Erythroblast (primary cell): ENCODE measurements at regions not wholly inside any gene's neighbourhood (a gene's known extent, or its start where the extent isn't known, plus 50 kb on each side); places are given as distances from the start of the nearest gene placed in this dataset.

Experiments used
- GATA1 ChIP-seq: IDR thresholded peaks from 2 replicates; pipeline ENCODE4 v1.6.1; 2011; ENCODE audit warnings: low read depth, mild to moderate bottlenecking, control low read depth, low read length, moderate library complexity
- POLR2A ChIP-seq: IDR thresholded peaks from 2 replicates; pipeline ENCODE4 v1.6.1; 2011; ENCODE audit warnings: mild to moderate bottlenecking, low read length

DNA sequence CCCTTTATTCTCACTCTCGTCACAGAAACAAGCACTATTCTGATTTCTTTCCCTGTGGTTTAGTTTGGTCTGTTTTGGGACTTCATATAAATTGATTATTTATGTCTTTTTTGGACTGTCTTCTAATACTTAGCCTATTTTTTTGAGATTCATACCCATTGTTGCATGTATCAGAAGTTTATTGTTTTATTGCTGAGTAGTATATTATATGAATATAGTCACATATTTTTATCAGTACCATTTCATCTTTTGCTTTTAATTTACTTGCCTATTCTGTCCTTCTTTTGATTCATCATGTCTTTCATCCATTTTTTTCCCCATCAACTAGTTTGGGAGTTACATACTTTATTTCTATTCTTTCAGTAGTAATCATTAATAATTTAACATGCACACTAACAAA, 112.0 kb downstream of the ID4 start:
- TF ChIP-seq POLR2A (no peak), GATA1 (no peak)
